ENCODE measurements at regions not wholly inside any gene's neighbourhood (a gene's known extent, or its start where the extent isn't known, plus 50 kb on each side); places are given as distances from the start of the nearest gene placed in this dataset.

- TF ChIP-seq CTCF (IDR thresholded peaks at IDR 0.05; ENCODE audit: borderline replicate concordance) = no peak
These were observed 217.6 kb downstream of the SIM1 start for GRCh38 chr6:100247123-100247522.

GRCh38 chr6:100246206-100246605, 218.5 kb downstream of the SIM1 start:
- intact Hi-C loops (cut with micrococcal nuclease) = no loop called here
- Histone ChIP-seq H3K4me1 (no peaks in the 10 kb centered on the region), H3K36me3 (no peaks in the 10 kb centered on the region), H3K9me3 (replicated peaks) (no peaks in the 10 kb centered on the region), H3K4me3 (no peak overlapping the region), H3K27ac (replicated peaks) (no peak overlapping the region), H3K27me3 (ENCODE audit: low read depth) (no peaks in the 10 kb centered on the region)
- no peak for TF ChIP-seq CTCF (IDR thresholded peaks at IDR 0.05; ENCODE audit: borderline replicate concordance)
- DNase-seq = no peak

More at GRCh38 chr6:100247123-100247522, 217.6 kb downstream of the SIM1 start:
- no peak for DNase-seq
- Histone ChIP-seq H3K4me1 (no peaks in the 10 kb centered on the region), H3K27ac (replicated peaks) (no peak overlapping the region), H3K27me3 (ENCODE audit: low read depth) (no peaks in the 10 kb centered on the region), H3K9me3 (replicated peaks) (no peaks in the 10 kb centered on the region), H3K36me3 (no peaks in the 10 kb centered on the region), H3K4me3 (no peak overlapping the region)
- intact Hi-C loops (cut with micrococcal nuclease) = no loop called here

- H3K4me3 ChIP-seq = no peak overlapping the region
- no peak overlapping the region for H3K27ac ChIP-seq (replicated peaks)
- H3K9me3 ChIP-seq (replicated peaks) = no peaks in the 10 kb centered on the region
- DNase-seq = no peak
- TF ChIP-seq CTCF (IDR thresholded peaks at IDR 0.05; ENCODE audit: borderline replicate concordance) = no peak
- H3K27me3 ChIP-seq (ENCODE audit: low read depth) = no peaks in the 10 kb centered on the region
- H3K4me1 ChIP-seq = no peaks in the 10 kb centered on the region
- intact Hi-C loops (cut with micrococcal nuclease) = no loop called here
- no peaks in the 10 kb centered on the region for H3K36me3 ChIP-seq
These were observed 223.9 kb downstream of the SIM1 start for GRCh38 chr6:100240798-100241197.

- Histone ChIP-seq H3K4me3 (no peak overlapping the region), H3K36me3 (no peaks in the 10 kb centered on the region), H3K27me3 (ENCODE audit: low read depth) (peaks cover 7% of the 10 kb centered on the region), H3K4me1 (no peaks in the 10 kb centered on the region), H3K9me3 (replicated peaks) (no peaks in the 10 kb centered on the region), H3K27ac (replicated peaks) (no peak overlapping the region)
- intact Hi-C loops (cut with micrococcal nuclease) = no loop called here
- DNase-seq = no peak
- TF ChIP-seq CTCF (IDR thresholded peaks at IDR 0.05; ENCODE audit: borderline replicate concordance) = no peak
These were observed 226.9 kb downstream of the SIM1 start for GRCh38 chr6:100237821-100238220.

- H3K27me3 ChIP-seq (ENCODE audit: low read depth) = peaks cover 7% of the 10 kb centered on the region
- no peak overlapping the region for H3K27ac ChIP-seq (replicated peaks)
- no peak for DNase-seq
- intact Hi-C loops (cut with micrococcal nuclease) = no loop called here
- H3K4me1 ChIP-seq = no peaks in the 10 kb centered on the region
- H3K4me3 ChIP-seq = no peak overlapping the region
- no peak for TF ChIP-seq CTCF (IDR thresholded peaks at IDR 0.05; ENCODE audit: borderline replicate concordance)
- H3K9me3 ChIP-seq (replicated peaks) = no peaks in the 10 kb centered on the region
- no peaks in the 10 kb centered on the region for H3K36me3 ChIP-seq
These were observed 228.3 kb downstream of the SIM1 start for GRCh38 chr6:100236389-100236788.

GRCh38 chr6:100235631-100236030, 229.1 kb downstream of the SIM1 start:
- Histone ChIP-seq H3K9me3 (replicated peaks) (no peaks in the 10 kb centered on the region), H3K27me3 (ENCODE audit: low read depth) (peaks cover 7% of the 10 kb centered on the region), H3K4me3 (no peak overlapping the region), H3K4me1 (no peaks in the 10 kb centered on the region), H3K27ac (replicated peaks) (no peak overlapping the region), H3K36me3 (no peaks in the 10 kb centered on the region)
- DNase-seq = no peak
- intact Hi-C loops (cut with micrococcal nuclease) = no loop called here
- no peak for TF ChIP-seq CTCF (IDR thresholded peaks at IDR 0.05; ENCODE audit: borderline replicate concordance)
